Activated naive CD8-positive, alpha-beta T cell treated with anti-CD3 and anti-CD28 coated beads, Interleukin-2, amount 50 U/mL, for 24 hours (primary cell): ENCODE measurements at regions not wholly inside any gene's neighbourhood (a gene's known extent, or its start where the extent isn't known, plus 50 kb on each side); places are given as distances from the start of the nearest gene placed in this dataset.
"Not testable (repeated sequence)": the region's sequence is repeated elsewhere in the genome, so short reads cannot be mapped to it uniquely, and the experiment has no call there.

Experiments
- ATAC-seq: fragments of 150-1000 bp; cut with Tn5 transposase; one replicate; pipeline ENCODE4 v1.10.0; 2021
- DNase-seq: peaks from one replicate; pipeline ENCODE4 v3.0.0; 2021
- H3K27ac Mint-ChIP-seq: one replicate; pipeline ENCODE4 v1.8.0; 2021; ENCODE audit warnings: mild to moderate bottlenecking, mixed read lengths
- H3K27me3 Mint-ChIP-seq: one replicate; pipeline ENCODE4 v1.8.0; 2021; ENCODE audit warnings: mixed read lengths
- H3K36me3 Mint-ChIP-seq: one replicate; pipeline ENCODE4 v1.8.0; 2021; ENCODE audit warnings: low read depth, mixed read lengths
- H3K4me1 Mint-ChIP-seq: one replicate; pipeline ENCODE4 v1.8.0; 2021; ENCODE audit warnings: mixed read lengths
- H3K4me3 Mint-ChIP-seq: one replicate; pipeline ENCODE4 v1.8.0; 2021; ENCODE audit warnings: mild to moderate bottlenecking, moderate library complexity, mixed read lengths
- H3K9me3 Mint-ChIP-seq: one replicate; pipeline ENCODE4 v1.8.0; 2021; ENCODE audit warnings: mixed read lengths

- H3K36me3 Mint-ChIP-seq, result no peaks in the 10 kb centered on the region
- H3K9me3 Mint-ChIP-seq, result peaks cover 14% of the 10 kb centered on the region
- H3K4me1 Mint-ChIP-seq, result no peaks in the 10 kb centered on the region
- no peak for ATAC-seq
- H3K4me3 Mint-ChIP-seq, result no peak overlapping the region
- no peak overlapping the region for H3K27ac Mint-ChIP-seq
- no peaks in the 10 kb centered on the region for H3K27me3 Mint-ChIP-seq
- DNase-seq, result no peak
These were observed 275.0 kb upstream of the INTU start for GRCh38 chr4:127357765-127358164.

- Mint-ChIP-seq H3K27ac (no peak overlapping the region), H3K4me1 (no peaks in the 10 kb centered on the region), H3K4me3 (no peak overlapping the region), H3K36me3 (no peaks in the 10 kb centered on the region), H3K9me3 (peaks cover 10% of the 10 kb centered on the region), H3K27me3 (no peaks in the 10 kb centered on the region)
- ATAC-seq (no peak), DNase-seq (no peak)
These were observed 270.1 kb upstream of the INTU start for GRCh38 chr4:127362686-127363085.

- ATAC-seq (no peak), DNase-seq (no peak)
- H3K4me3 Mint-ChIP-seq, result no peak overlapping the region
- no peaks in the 10 kb centered on the region for H3K27me3 Mint-ChIP-seq
- H3K36me3 Mint-ChIP-seq, result no peaks in the 10 kb centered on the region
- peaks cover 5% of the 10 kb centered on the region for H3K9me3 Mint-ChIP-seq
- no peaks in the 10 kb centered on the region for H3K4me1 Mint-ChIP-seq
- H3K27ac Mint-ChIP-seq, result no peak overlapping the region
These were observed 268.4 kb upstream of the INTU start for GRCh38 chr4:127364397-127364796.

- H3K27ac Mint-ChIP-seq, result no peak overlapping the region
- DNase-seq (no peak), ATAC-seq (no peak)
- H3K4me3 Mint-ChIP-seq, result no peak overlapping the region
- H3K27me3 Mint-ChIP-seq, result no peaks in the 10 kb centered on the region
- no peaks in the 10 kb centered on the region for H3K36me3 Mint-ChIP-seq
- peaks cover 5% of the 10 kb centered on the region for H3K9me3 Mint-ChIP-seq
- no peaks in the 10 kb centered on the region for H3K4me1 Mint-ChIP-seq
These were observed 267.8 kb upstream of the INTU start for GRCh38 chr4:127364911-127365310.

- H3K4me1 Mint-ChIP-seq, result no peaks in the 10 kb centered on the region
- H3K9me3 Mint-ChIP-seq, result no peaks in the 10 kb centered on the region
- no peak overlapping the region for H3K4me3 Mint-ChIP-seq
- no peaks in the 10 kb centered on the region for H3K36me3 Mint-ChIP-seq
- ATAC-seq, result no peak
- no peak for DNase-seq
- H3K27me3 Mint-ChIP-seq, result no peaks in the 10 kb centered on the region
- no peak overlapping the region for H3K27ac Mint-ChIP-seq
These were observed 262.2 kb upstream of the INTU start for GRCh38 chr4:127370604-127371003.

GRCh38 chr4:127379499-127379898, 253.3 kb upstream of the INTU start:
- no peaks in the 10 kb centered on the region for H3K27me3 Mint-ChIP-seq
- H3K9me3 Mint-ChIP-seq, result no peaks in the 10 kb centered on the region
- H3K4me1 Mint-ChIP-seq, result no peaks in the 10 kb centered on the region
- H3K4me3 Mint-ChIP-seq, result no peak overlapping the region
- H3K36me3 Mint-ChIP-seq, result no peaks in the 10 kb centered on the region
- DNase-seq (no peak), ATAC-seq (no peak)
- no peak overlapping the region for H3K27ac Mint-ChIP-seq

GRCh38 chr4:127379948-127380347, 252.8 kb upstream of the INTU start:
- DNase-seq, H3K4me3 Mint-ChIP-seq: not testable (repeated sequence)

GRCh38 chr4:127383666-127384065, 249.1 kb upstream of the INTU start:
- H3K9me3 Mint-ChIP-seq, result no peaks in the 10 kb centered on the region

More at GRCh38 chr4:127379948-127380347, 252.8 kb upstream of the INTU start:
- ATAC-seq, H3K4me1 Mint-ChIP-seq, H3K27ac Mint-ChIP-seq, H3K27me3 Mint-ChIP-seq, H3K9me3 Mint-ChIP-seq, H3K36me3 Mint-ChIP-seq: not testable (repeated sequence)

GRCh38 chr4:127394516-127394915, 238.2 kb upstream of the INTU start:
- Mint-ChIP-seq H3K27me3 (no peaks in the 10 kb centered on the region), H3K27ac (no peak overlapping the region), H3K9me3 (no peaks in the 10 kb centered on the region), H3K4me3 (no peak overlapping the region), H3K4me1 (no peaks in the 10 kb centered on the region), H3K36me3 (no peaks in the 10 kb centered on the region)
- DNase-seq (no peak), ATAC-seq (no peak)

More at GRCh38 chr4:127383666-127384065, 249.1 kb upstream of the INTU start:
- Mint-ChIP-seq H3K4me1 (no peaks in the 10 kb centered on the region), H3K4me3 (no peak overlapping the region), H3K36me3 (no peaks in the 10 kb centered on the region), H3K27ac (no peak overlapping the region), H3K27me3 (no peaks in the 10 kb centered on the region)
- ATAC-seq (no peak), DNase-seq (no peak)

GRCh38 chr4:127400276-127400675, 232.5 kb upstream of the INTU start:
- DNase-seq (no peak), ATAC-seq (no peak)
- no peaks in the 10 kb centered on the region for H3K4me1 Mint-ChIP-seq
- no peaks in the 10 kb centered on the region for H3K9me3 Mint-ChIP-seq
- no peaks in the 10 kb centered on the region for H3K36me3 Mint-ChIP-seq
- no peak overlapping the region for H3K27ac Mint-ChIP-seq
- H3K27me3 Mint-ChIP-seq, result no peaks in the 10 kb centered on the region
- no peak overlapping the region for H3K4me3 Mint-ChIP-seq

- no peak for ATAC-seq
- no peak overlapping the region for H3K27ac Mint-ChIP-seq
- H3K4me3 Mint-ChIP-seq, result no peak overlapping the region
- H3K36me3 Mint-ChIP-seq, result no peaks in the 10 kb centered on the region
- DNase-seq, result peak; percentile 39
- H3K27me3 Mint-ChIP-seq, result no peaks in the 10 kb centered on the region
- H3K9me3 Mint-ChIP-seq, result no peaks in the 10 kb centered on the region
- no peaks in the 10 kb centered on the region for H3K4me1 Mint-ChIP-seq
These were observed 231.9 kb upstream of the INTU start for GRCh38 chr4:127400731-127401346.

- DNase-seq, result no peak
- Mint-ChIP-seq H3K9me3 (no peaks in the 10 kb centered on the region), H3K36me3 (no peaks in the 10 kb centered on the region), H3K27me3 (no peaks in the 10 kb centered on the region), H3K27ac (no peak overlapping the region), H3K4me1 (no peaks in the 10 kb centered on the region), H3K4me3 (no peak overlapping the region)
- ATAC-seq, result no peak
These were observed 229.2 kb upstream of the INTU start for GRCh38 chr4:127403471-127404084.

GRCh38 chr4:127406187-127406586, 226.6 kb upstream of the INTU start:
- Mint-ChIP-seq H3K9me3 (no peaks in the 10 kb centered on the region), H3K36me3 (no peaks in the 10 kb centered on the region), H3K27ac (no peak overlapping the region), H3K27me3 (no peaks in the 10 kb centered on the region), H3K4me1 (no peaks in the 10 kb centered on the region), H3K4me3 (no peak overlapping the region)
- DNase-seq, result no peak
- no peak for ATAC-seq

GRCh38 chr4:127407572-127407971, 225.2 kb upstream of the INTU start:
- not testable (repeated sequence) for H3K9me3 Mint-ChIP-seq, H3K4me3 Mint-ChIP-seq, H3K36me3 Mint-ChIP-seq, H3K27me3 Mint-ChIP-seq, H3K4me1 Mint-ChIP-seq, H3K27ac Mint-ChIP-seq, ATAC-seq, DNase-seq

GRCh38 chr4:127410201-127410600, 222.6 kb upstream of the INTU start:
- ATAC-seq (no peak), DNase-seq (no peak)
- H3K4me3 Mint-ChIP-seq, result no peak overlapping the region
- no peaks in the 10 kb centered on the region for H3K36me3 Mint-ChIP-seq
- no peaks in the 10 kb centered on the region for H3K27me3 Mint-ChIP-seq
- H3K27ac Mint-ChIP-seq, result no peak overlapping the region
- H3K4me1 Mint-ChIP-seq, result no peaks in the 10 kb centered on the region
- H3K9me3 Mint-ChIP-seq, result no peaks in the 10 kb centered on the region

- no peaks in the 10 kb centered on the region for H3K36me3 Mint-ChIP-seq
- no peaks in the 10 kb centered on the region for H3K4me1 Mint-ChIP-seq
- DNase-seq (no peak), ATAC-seq (no peak)
- no peaks in the 10 kb centered on the region for H3K9me3 Mint-ChIP-seq
- H3K4me3 Mint-ChIP-seq, result no peak overlapping the region
- H3K27ac Mint-ChIP-seq, result no peak overlapping the region
- H3K27me3 Mint-ChIP-seq, result no peaks in the 10 kb centered on the region
These were observed 222.1 kb upstream of the INTU start for GRCh38 chr4:127410644-127411043.
